Karpas-422 (cell line): ENCODE measurements at regions not wholly inside any gene's neighbourhood (a gene's known extent, or its start where the extent isn't known, plus 50 kb on each side); places are given as distances from the start of the nearest gene placed in this dataset. TPM values are rescaled to one million over a fixed set of nuclear protein-coding genes. Genes with fewer than 3 reads are reported as not detected.

Experiments
- DNase-seq: peaks from one replicate; pipeline ENCODE4 v3.0.0-alpha.2; 2015
- H2AFZ ChIP-seq: fragments of 200-600 bp; sonication (generic); 2 replicates; pipeline ENCODE4 v1.6.1; 2014; ENCODE audit warnings: antibody characterized with exemption, low read length, mixed read lengths
- H3K27ac ChIP-seq: fragments of 200-600 bp; sonication (generic); 2 replicates; pipeline ENCODE4 v1.5.1; 2014; ENCODE audit warnings: mild to moderate bottlenecking, low read length, moderate library complexity
- H3K27me3 ChIP-seq: fragments of 200-600 bp; sonication (generic); 2 replicates; pipeline ENCODE4 v1.6.1; 2014; ENCODE audit warnings: low read length, mixed read lengths
- H3K36me3 ChIP-seq: fragments of 200-600 bp; sonication (generic); 2 replicates; pipeline ENCODE4 v1.6.1; 2014; ENCODE audit warnings: low read length, mixed read lengths; ENCODE audit not compliant: insufficient read depth
- H3K4me1 ChIP-seq: fragments of 200-600 bp; sonication (generic); 2 replicates; pipeline ENCODE4 v1.6.1; 2014; ENCODE audit warnings: mild to moderate bottlenecking, low read length, mixed read lengths
- H3K4me2 ChIP-seq: fragments of 200-600 bp; sonication (generic); 2 replicates; pipeline ENCODE4 v1.6.1; 2014; ENCODE audit warnings: low read length, low read depth, mild to moderate bottlenecking; ENCODE audit not compliant: poor library complexity, severe bottlenecking
- H3K4me3 ChIP-seq: fragments of 200-600 bp; sonication (generic); 2 replicates; pipeline ENCODE4 v1.5.1; 2014; ENCODE audit warnings: mild to moderate bottlenecking, antibody characterized with exemption, low read length, mixed read lengths
- H3K79me2 ChIP-seq: fragments of 200-600 bp; sonication (generic); 2 replicates; pipeline ENCODE4 v1.6.1; 2014; ENCODE audit warnings: mild to moderate bottlenecking, low read length, mixed read lengths
- H3K9ac ChIP-seq: fragments of 200-600 bp; sonication (generic); 2 replicates; pipeline ENCODE4 v1.6.0; 2014; ENCODE audit warnings: low read length
- H3K9me2 ChIP-seq: fragments of 200-600 bp; sonication (generic), shearing (Covaris generic); replicated peaks from 2 replicates; pipeline ENCODE4 v1.6.0; 2014; ENCODE audit warnings: mild to moderate bottlenecking, low read length, moderate library complexity; ENCODE audit not compliant: insufficient read depth
- H3K9me3 ChIP-seq: fragments of 300-700, 200-600 bp; sonication (generic); 2 replicates; pipeline ENCODE4 v1.6.1; 2014; ENCODE audit warnings: low read length, mixed read lengths
- H4K20me1 ChIP-seq: fragments of 200-600 bp; sonication (generic); 2 replicates; pipeline ENCODE4 v1.6.1; 2014; ENCODE audit warnings: mild to moderate bottlenecking, antibody characterized with exemption, low read length, low read depth; ENCODE audit not compliant: insufficient read depth
- small RNA-seq: library from RNA; depleted of rRNA; stranded (forward); fragments of <200 nt; gene quantifications from one replicate; pipeline ENCODE3, GENCODE V24; 2014

GRCh38 chr12:31778687-31779086, 49.9 kb upstream of the AMN1 start:
- Histone ChIP-seq H3K9ac (no peak overlapping the region), H4K20me1 (no peaks in the 10 kb centered on the region), H2AFZ (no peak overlapping the region), H3K4me1 (no peaks in the 10 kb centered on the region), H3K36me3 (no peaks in the 10 kb centered on the region), H3K27me3 (no peaks in the 10 kb centered on the region), H3K4me2 (no peak overlapping the region), H3K9me2 (no peaks in the 10 kb centered on the region), H3K9me3 (no peaks in the 10 kb centered on the region), H3K79me2 (no peaks in the 10 kb centered on the region), H3K27ac (no peak overlapping the region), H3K4me3 (no peak overlapping the region)
- no peak for DNase-seq

Small RNAs in the stretch of these regions (small RNA-seq; reads per million reads assigned to genes)
- not detected for gene RF00402
- gene RNU6-1069P = not detected
